Natural killer cell (primary cell): ENCODE measurements at regions not wholly inside any gene's neighbourhood (a gene's known extent, or its start where the extent isn't known, plus 50 kb on each side); places are given as distances from the start of the nearest gene placed in this dataset.
A peak's percentile ranks its signal among the peaks of the same experiment; 100 is the strongest.

Experiments
- ATAC-seq, 3 donors: fragments of 150-1000 bp in 2 of 3; fragments of 200-7000 bp in 1 of 3; cut with Tn5 transposase; 1 replicate in 1 of 3; 2 replicates in 2 of 3; pipeline ENCODE4 v1.10.0; 2021; ENCODE audit warnings: mild to moderate bottlenecking in 2 of 3, moderate library complexity in 2 of 3
- DNase-seq, 2 donors: peaks; one replicate each; pipeline versions ENCODE4 v3.0.0 to v3.0.0-alpha.2; 2013 to 2021; ENCODE audit warnings: mixed read lengths in 1 of 2
- H3K27ac ChIP-seq: one replicate; pipeline ENCODE4 v1.5.1; 2013; ENCODE audit warnings: mild to moderate bottlenecking, low read length
- H3K27me3 ChIP-seq: one replicate; pipeline ENCODE4 v1.6.1; 2013; ENCODE audit warnings: low read length; ENCODE audit not compliant: control insufficient read depth, insufficient read depth
- H3K36me3 ChIP-seq: one replicate; pipeline ENCODE4 v1.6.1; 2013; ENCODE audit warnings: low read length; ENCODE audit not compliant: control insufficient read depth, insufficient read depth
- H3K4me1 ChIP-seq: one replicate; pipeline ENCODE4 v1.6.1; 2013; ENCODE audit warnings: low read length; ENCODE audit not compliant: control insufficient read depth, insufficient read depth
- H3K4me3 ChIP-seq: one replicate; pipeline ENCODE4 v1.5.1; 2013; ENCODE audit warnings: low read length
- H3K9me3 ChIP-seq: one replicate; pipeline ENCODE4 v1.6.1; 2013; ENCODE audit warnings: low read length; ENCODE audit not compliant: control insufficient read depth, insufficient read depth
- H3K27ac Mint-ChIP-seq, 2 donors: one replicate each; pipeline ENCODE4 v1.8.0; 2022; ENCODE audit warnings: mild to moderate bottlenecking in 2 of 2, mixed read lengths in 2 of 2, moderate library complexity in 1 of 2
- H3K27me3 Mint-ChIP-seq, 2 donors: one replicate each; pipeline ENCODE4 v1.8.0; 2022; ENCODE audit warnings: low read depth in 2 of 2, mixed read lengths in 2 of 2
- H3K36me3 Mint-ChIP-seq: one replicate; pipeline ENCODE4 v1.8.0; 2022; ENCODE audit warnings: mixed read lengths
- H3K4me1 Mint-ChIP-seq, 2 donors: one replicate each; pipeline ENCODE4 v1.8.0; 2022; ENCODE audit warnings: mixed read lengths in 2 of 2
- H3K4me3 Mint-ChIP-seq: one replicate; pipeline ENCODE4 v1.8.0; 2022; ENCODE audit warnings: mild to moderate bottlenecking, moderate library complexity, mixed read lengths
- H3K9me3 Mint-ChIP-seq, 2 donors: one replicate each; pipeline ENCODE4 v1.8.0; 2022; ENCODE audit warnings: mixed read lengths in 2 of 2
- WGBS: methylation state at CpG from one replicate; pipeline ENCODE4 v1.1.7; 2013; ENCODE audit warnings: missing lambda C conversion rate; ENCODE audit not compliant: insufficient coverage; 5-methylcytosine and 5-hydroxymethylcytosine counted together
- intact Hi-C: fragments of 100-400 bp; cut with micrococcal nuclease; formaldehyde crosslinking; loops from one replicate; pipeline ENCODE4 v1.14.2; 2022
- TF ChIP-seq, protein P1 (sequence below): fragments of 200-600 bp; IDR thresholded peaks from one replicate; pipeline ENCODE4 v1.8.0; 2022; ENCODE audit warnings: antibody characterized with exemption

GRCh38 chr16:48057048-48057447 lies 98.7 kb downstream of the ABCC12 start:
- WGBS, result 83% methylated on average over 2 of the region's 3 CpGs
- intact Hi-C loops, result no loop called here
- H3K4me3 Mint-ChIP-seq, result no peak overlapping the region
- no peak for DNase-seq
- TF ChIP-seq, protein P1, sequence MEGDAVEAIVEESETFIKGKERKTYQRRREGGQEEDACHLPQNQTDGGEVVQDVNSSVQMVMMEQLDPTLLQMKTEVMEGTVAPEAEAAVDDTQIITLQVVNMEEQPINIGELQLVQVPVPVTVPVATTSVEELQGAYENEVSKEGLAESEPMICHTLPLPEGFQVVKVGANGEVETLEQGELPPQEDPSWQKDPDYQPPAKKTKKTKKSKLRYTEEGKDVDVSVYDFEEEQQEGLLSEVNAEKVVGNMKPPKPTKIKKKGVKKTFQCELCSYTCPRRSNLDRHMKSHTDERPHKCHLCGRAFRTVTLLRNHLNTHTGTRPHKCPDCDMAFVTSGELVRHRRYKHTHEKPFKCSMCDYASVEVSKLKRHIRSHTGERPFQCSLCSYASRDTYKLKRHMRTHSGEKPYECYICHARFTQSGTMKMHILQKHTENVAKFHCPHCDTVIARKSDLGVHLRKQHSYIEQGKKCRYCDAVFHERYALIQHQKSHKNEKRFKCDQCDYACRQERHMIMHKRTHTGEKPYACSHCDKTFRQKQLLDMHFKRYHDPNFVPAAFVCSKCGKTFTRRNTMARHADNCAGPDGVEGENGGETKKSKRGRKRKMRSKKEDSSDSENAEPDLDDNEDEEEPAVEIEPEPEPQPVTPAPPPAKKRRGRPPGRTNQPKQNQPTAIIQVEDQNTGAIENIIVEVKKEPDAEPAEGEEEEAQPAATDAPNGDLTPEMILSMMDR, result no peak
- H3K27me3 ChIP-seq, result no peaks in the 10 kb centered on the region
- ATAC-seq, result no peak
- peaks cover 0 to 4% of the 10 kb centered on the region in 2 donors for H3K4me1 Mint-ChIP-seq
- no peak overlapping the region for H3K4me3 ChIP-seq
- H3K27ac ChIP-seq, result no peak overlapping the region
- no peaks in the 10 kb centered on the region for H3K36me3 Mint-ChIP-seq
- no peaks in the 10 kb centered on the region for H3K36me3 ChIP-seq
- no peaks in the 10 kb centered on the region for H3K9me3 Mint-ChIP-seq
- H3K9me3 ChIP-seq, result no peaks in the 10 kb centered on the region
- H3K4me1 ChIP-seq, result no peaks in the 10 kb centered on the region
- no peak overlapping the region for H3K27ac Mint-ChIP-seq
- peaks cover 6 to 24% of the 10 kb centered on the region in 2 donors for H3K27me3 Mint-ChIP-seq

DNA sequence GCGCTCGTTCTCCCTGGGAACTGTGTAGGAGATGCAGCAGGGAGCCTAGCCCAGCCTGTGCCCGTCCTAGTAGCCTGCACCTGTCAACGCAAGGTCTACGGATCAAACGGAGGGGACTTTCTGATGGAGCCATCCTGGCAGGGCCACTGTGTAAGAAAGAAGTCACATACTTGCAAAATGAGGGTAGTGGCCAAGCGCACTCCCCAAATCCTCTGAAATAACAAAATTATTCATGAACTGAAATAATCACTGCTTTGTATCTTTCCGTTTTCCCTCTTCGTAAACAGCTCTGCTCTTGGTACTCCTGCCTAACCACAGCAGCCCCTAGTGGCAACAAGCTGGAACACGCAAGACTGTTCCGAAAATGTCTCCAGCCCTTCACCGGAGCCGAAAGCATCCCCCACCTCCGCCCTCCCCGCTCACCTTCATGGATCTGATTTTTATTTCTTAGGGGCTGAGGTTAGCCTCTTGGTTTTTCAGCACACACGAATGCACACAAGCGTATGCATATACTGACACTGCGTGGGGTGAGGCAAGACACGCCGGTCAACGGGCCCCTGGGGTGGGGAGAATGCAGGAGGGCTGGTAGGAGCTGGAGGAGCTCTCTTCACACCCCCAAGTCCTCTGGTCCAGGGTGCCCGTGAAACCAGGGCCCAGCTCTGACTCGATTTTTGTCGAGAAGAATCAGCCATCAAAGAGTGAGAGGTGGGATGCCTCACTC lies 100.8 kb downstream of the ABCC12 start:
- intact Hi-C loops, result no loop called here
- H3K4me1 ChIP-seq, result no peaks in the 10 kb centered on the region
- Mint-ChIP-seq H3K36me3 (no peaks in the 10 kb centered on the region), H3K9me3 (no peaks in the 10 kb centered on the region), H3K4me3 (no peak overlapping the region), H3K27me3 (peaks cover 7 to 29% of the 10 kb centered on the region in 2 donors), H3K27ac (no peak overlapping the region), H3K4me1 (peaks cover 0 to 4% of the 10 kb centered on the region in 2 donors)
- H3K4me3 ChIP-seq, result no peak overlapping the region
- ATAC-seq (peak in 1 of 3 donors; percentile 58), DNase-seq (peak in 1 of 2 donors; percentile 41)
- no peaks in the 10 kb centered on the region for H3K36me3 ChIP-seq
- no peak overlapping the region for H3K27ac ChIP-seq
- TF ChIP-seq, protein P1, result no peak
- no peaks in the 10 kb centered on the region for H3K9me3 ChIP-seq
- H3K27me3 ChIP-seq, result no peaks in the 10 kb centered on the region
- 33% methylated on average over 24 of the region's 24 CpGs for WGBS

- intact Hi-C loops, result no loop called here
Measured at GRCh38 chr16:48053418-48053745, 102.4 kb downstream of the ABCC12 start.

More at GRCh38 chr16:48053418-48053745, 102.4 kb downstream of the ABCC12 start:
- TF ChIP-seq, protein P1, result no peak
- Histone ChIP-seq H3K27me3 (no peaks in the 10 kb centered on the region), H3K4me3 (no peak overlapping the region), H3K9me3 (no peaks in the 10 kb centered on the region), H3K4me1 (no peaks in the 10 kb centered on the region), H3K36me3 (no peaks in the 10 kb centered on the region), H3K27ac (no peak overlapping the region)
- Mint-ChIP-seq H3K36me3 (no peaks in the 10 kb centered on the region), H3K27me3 (peaks cover 7 to 29% of the 10 kb centered on the region in 2 donors), H3K27ac (no peak overlapping the region), H3K9me3 (no peaks in the 10 kb centered on the region), H3K4me1 (peaks cover 0 to 4% of the 10 kb centered on the region in 2 donors), H3K4me3 (no peak overlapping the region)
- ATAC-seq (no peak), DNase-seq (no peak)
- WGBS, result 55% methylated on average over 3 of the region's 4 CpGs
